ENCODE measurements at regions not wholly inside any gene's neighbourhood (a gene's known extent, or its start where the extent isn't known, plus 50 kb on each side); places are given as distances from the start of the nearest gene placed in this dataset.

GRCh38 chr4:113832803-113833202, 71.3 kb upstream of the CAMK2D start:
- TF ChIP-seq SPI1 (IDR thresholded peaks at IDR 0.05; ENCODE audit: borderline replicate concordance, low read depth), result no peak
- no peak for TF ChIP-seq CTCF (IDR thresholded peaks at IDR 0.05; ENCODE audit: insufficient read depth, low read length)
- no peak for TF ChIP-seq POLR2AphosphoS5 (IDR thresholded peaks at IDR 0.05; ENCODE audit: low read depth)
- TF ChIP-seq REST (IDR thresholded peaks at IDR 0.05; ENCODE audit: insufficient replicate concordance, low read depth), result no peak

Data from HL-60 (cell line).